HepG2 (cell line): ENCODE measurements at regions not wholly inside any gene's neighbourhood (a gene's known extent, or its start where the extent isn't known, plus 50 kb on each side); places are given as distances from the start of the nearest gene placed in this dataset.

Experiments
- ATAC-seq: fragments of 200-7000 bp; cut with Tn5 transposase; 3 replicates; pipeline ENCODE4 v1.9.1; 2020; ENCODE audit warnings: mild to moderate bottlenecking, moderate library complexity
- BruUV-seq: library from RNA; stranded (reverse); fragments of 400-500 nt; replicated peaks from 2 replicates; lab custom pipeline; 2021; lab: Mats Ljungman, UMichigan
- CTCF ChIA-PET: fragments of 300-600 bp; formaldehyde crosslinking; extraction: SDS; loops from one replicate; lab custom pipeline; 2021; ENCODE audit warnings: low total read pairs, inconsistent platforms, low intra/inter-chr PET ratio; lab: Yijun Ruan, JAX
- POLR2A ChIA-PET: fragments of 350-600 bp; sonication (Branson Sonifier 250); formaldehyde crosslinking; loops from one replicate; lab custom pipeline; 2020; ENCODE audit warnings: antibody characterized with exemption, inconsistent platforms; lab: Yijun Ruan, JAX
- DNase-seq: peaks from one replicate; pipeline ENCODE4 v3.0.0-alpha.2; 2015; ENCODE audit warnings: low spot score
- FAIRE-seq: peaks from 3 replicates; lab custom pipeline; 2011; peaks lifted over from hg19 to GRCh38; lab: Jason Lieb, UNC
- H2AFZ ChIP-seq: one replicate; pipeline ENCODE4 v1.6.1; 2011; ENCODE audit warnings: low read length, inconsistent platforms
- H3K27ac ChIP-seq: fragments of 300-600 bp; 3 replicates; pipeline ENCODE4 v1.8.0; 2011; ENCODE audit warnings: mixed run types, mild to moderate bottlenecking, mixed read lengths, low read length, inconsistent platforms; ENCODE audit not compliant: insufficient read depth; ENCODE audit errors: extremely low read length
- H3K27me3 ChIP-seq, 2 experiments: fragments of 200-600 bp in 1 of 2; 2 replicates in 1 of 2; 3 replicates in 1 of 2; pipeline versions ENCODE4 v1.6.0 to v1.8.0; 2011; ENCODE audit warnings: low read length in 2 of 2, mild to moderate bottlenecking in 2 of 2, moderate library complexity in 2 of 2, inconsistent platforms in 1 of 2; ENCODE audit not compliant: insufficient read depth in 2 of 2, control insufficient read depth in 1 of 2
- H3K36me3 ChIP-seq, 2 experiments: fragments of 200-600 bp in 1 of 2; replicated peaks in 1 of 2; 2 replicates in 1 of 2; 3 replicates in 1 of 2; pipeline versions ENCODE4 v1.5.1 to v1.8.0; 2011; ENCODE audit warnings: low read length in 2 of 2, inconsistent platforms in 1 of 2; ENCODE audit not compliant: insufficient read depth in 2 of 2, control insufficient read depth in 1 of 2
- H3K4me1 ChIP-seq: 2 replicates; pipeline ENCODE4 v1.5.1; 2012; ENCODE audit warnings: low read length, inconsistent platforms; ENCODE audit not compliant: insufficient read depth
- H3K4me2 ChIP-seq: 2 replicates; pipeline ENCODE4 v1.6.0; 2011; ENCODE audit warnings: low read depth, low read length, inconsistent platforms
- H3K4me3 ChIP-seq, 3 experiments: fragments of 200-600 bp in 1 of 3; sonication (generic), shearing (Covaris generic) in 1 of 3; replicated peaks in 1 of 3; 2 replicates each; pipeline ENCODE4 v1.5.1; 2011 to 2016; ENCODE audit warnings: low read length in 3 of 3, inconsistent platforms in 2 of 3, low read depth in 2 of 3, mild to moderate bottlenecking in 2 of 3, control low read depth in 1 of 3, mixed read lengths in 1 of 3; ENCODE audit not compliant: insufficient read depth in 1 of 3
- H3K79me2 ChIP-seq: one replicate; pipeline ENCODE4 v1.6.1; 2011; ENCODE audit warnings: low read length, inconsistent platforms; ENCODE audit not compliant: insufficient read depth
- H3K9ac ChIP-seq: 2 replicates; pipeline ENCODE4 v1.6.0; 2011; ENCODE audit warnings: mild to moderate bottlenecking, low read depth, low read length, inconsistent platforms; ENCODE audit not compliant: insufficient read depth
- H3K9me3 ChIP-seq: 2 replicates; pipeline ENCODE4 v1.5.1; 2012; ENCODE audit warnings: mild to moderate bottlenecking, low read length
- H4K20me1 ChIP-seq: 2 replicates; pipeline ENCODE4 v1.6.0; 2011; ENCODE audit warnings: inconsistent platforms, mild to moderate bottlenecking, low read length, moderate library complexity; ENCODE audit not compliant: insufficient read depth
- GABPB1 ChIP-seq: IDR thresholded peaks from 2 replicates; pipeline ENCODE4 v1.6.1; 2016; ENCODE audit warnings: mild to moderate bottlenecking, missing genetic modification reagents, moderate library complexity, missing compliant biosample characterization
- HDAC1 ChIP-seq: sonication (generic); formaldehyde crosslinking; IDR thresholded peaks from 2 replicates; pipeline ENCODE4 v1.5.1; 2020; ENCODE audit warnings: mild to moderate bottlenecking, missing genetic modification reagents
- HNRNPK ChIP-seq: fragments of 200-400 bp; formaldehyde crosslinking; IDR thresholded peaks from 2 replicates; pipeline ENCODE4 v1.6.1; 2018; ENCODE audit warnings: low read length, low read depth, moderate library complexity, mild to moderate bottlenecking; ENCODE audit not compliant: poor library complexity, severe bottlenecking
- SNAI1 ChIP-seq: sonication (generic); formaldehyde crosslinking; IDR thresholded peaks from 2 replicates; pipeline ENCODE4 v1.5.0; 2020; ENCODE audit warnings: mild to moderate bottlenecking, missing genetic modification reagents, borderline replicate concordance
- SRSF1 ChIP-seq: fragments of 200-400 bp; formaldehyde crosslinking; optimal IDR thresholded peaks from 2 replicates; pipeline ENCODE3; 2017; ENCODE audit warnings: mild to moderate bottlenecking, low read depth, low read length, moderate library complexity
- ZBTB1 ChIP-seq: sonication (generic); formaldehyde crosslinking; IDR thresholded peaks from 2 replicates; pipeline ENCODE4 v1.4.0; 2020; ENCODE audit warnings: missing genetic modification reagents, borderline replicate concordance
- ZNF12 ChIP-seq: sonication (generic); formaldehyde crosslinking; IDR thresholded peaks from 2 replicates; pipeline ENCODE4 v1.5.0; 2020; ENCODE audit warnings: missing genetic modification reagents
- ZNF326 ChIP-seq: sonication (generic); formaldehyde crosslinking; IDR thresholded peaks from 2 replicates; pipeline ENCODE4 v1.4.0; 2020; ENCODE audit warnings: missing genetic modification reagents, borderline replicate concordance
- ZNF430 ChIP-seq: sonication (generic); formaldehyde crosslinking; IDR thresholded peaks from 2 replicates; pipeline ENCODE4 v1.9.0; 2021; ENCODE audit warnings: mild to moderate bottlenecking, missing genetic modification reagents
- WGBS: methylation state at CpG from one replicate; pipeline ENCODE4 v1.1.6; 2017; ENCODE audit warnings: low lambda C conversion rate; 5-methylcytosine and 5-hydroxymethylcytosine counted together
- in situ Hi-C: cut with HindIII; loops from 2 replicates; pipeline ENCODE4 v1.10.0; 2017; ENCODE audit warnings: low pct_unique_long_range_greater_than_20kb; ENCODE audit not compliant: extremely low pct_ligation_motif_present
- intact Hi-C: fragments of 100-400 bp; cut with micrococcal nuclease; formaldehyde crosslinking; loops from one replicate; pipeline ENCODE4 v1.10.0; 2022; ENCODE audit not compliant: unreplicated experiment
- TF ChIP-seq, protein P1 (sequence below): fragments of 450-650 bp; IDR thresholded peaks from 2 replicates; pipeline ENCODE4 v1.6.1; 2017
- TF ChIP-seq, protein P2 (sequence below): IDR thresholded peaks from 2 replicates; pipeline ENCODE4 v1.6.1; 2016; ENCODE audit warnings: low read depth, control low read depth
- TF ChIP-seq, protein P3 (sequence below): sonication (generic); formaldehyde crosslinking; IDR thresholded peaks from 2 replicates; pipeline ENCODE4 v1.8.0; 2023; ENCODE audit warnings: mild to moderate bottlenecking, missing genetic modification reagents

DNA sequence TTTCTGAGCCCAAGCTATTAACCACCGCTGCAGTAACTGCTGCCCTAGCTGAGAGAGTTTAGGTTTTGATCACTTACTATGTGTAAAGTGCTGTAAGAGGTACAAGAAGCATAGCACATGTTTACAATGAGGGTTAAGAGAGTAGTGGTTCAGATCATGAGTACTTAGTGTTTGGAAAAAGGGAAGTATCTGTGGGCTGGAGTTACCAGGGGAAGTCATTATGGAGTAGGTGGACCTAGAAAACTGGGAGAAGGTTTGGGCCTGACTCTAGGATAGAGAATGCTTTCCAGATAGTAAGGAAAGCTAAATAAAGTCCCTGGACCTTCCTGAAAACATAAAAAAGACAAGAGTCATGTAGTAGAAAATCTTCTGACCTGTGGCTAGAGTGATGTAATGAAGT lies 149.6 kb upstream of the PLXNA2 start:
- TF ChIP-seq, protein P1, sequence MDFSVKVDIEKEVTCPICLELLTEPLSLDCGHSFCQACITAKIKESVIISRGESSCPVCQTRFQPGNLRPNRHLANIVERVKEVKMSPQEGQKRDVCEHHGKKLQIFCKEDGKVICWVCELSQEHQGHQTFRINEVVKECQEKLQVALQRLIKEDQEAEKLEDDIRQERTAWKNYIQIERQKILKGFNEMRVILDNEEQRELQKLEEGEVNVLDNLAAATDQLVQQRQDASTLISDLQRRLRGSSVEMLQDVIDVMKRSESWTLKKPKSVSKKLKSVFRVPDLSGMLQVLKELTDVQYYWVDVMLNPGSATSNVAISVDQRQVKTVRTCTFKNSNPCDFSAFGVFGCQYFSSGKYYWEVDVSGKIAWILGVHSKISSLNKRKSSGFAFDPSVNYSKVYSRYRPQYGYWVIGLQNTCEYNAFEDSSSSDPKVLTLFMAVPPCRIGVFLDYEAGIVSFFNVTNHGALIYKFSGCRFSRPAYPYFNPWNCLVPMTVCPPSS = no peak
- TF ChIP-seq ZNF326 (no peak), ZBTB1 (CRISPR knock-in tag) (no peak), SNAI1 (no peak), HNRNPK (no peak), ZNF430 (no peak), GABPB1 (no peak), ZNF12 (CRISPR knock-in tag) (no peak), HDAC1 (no peak), SRSF1 (no peak)
- TF ChIP-seq, protein P2, sequence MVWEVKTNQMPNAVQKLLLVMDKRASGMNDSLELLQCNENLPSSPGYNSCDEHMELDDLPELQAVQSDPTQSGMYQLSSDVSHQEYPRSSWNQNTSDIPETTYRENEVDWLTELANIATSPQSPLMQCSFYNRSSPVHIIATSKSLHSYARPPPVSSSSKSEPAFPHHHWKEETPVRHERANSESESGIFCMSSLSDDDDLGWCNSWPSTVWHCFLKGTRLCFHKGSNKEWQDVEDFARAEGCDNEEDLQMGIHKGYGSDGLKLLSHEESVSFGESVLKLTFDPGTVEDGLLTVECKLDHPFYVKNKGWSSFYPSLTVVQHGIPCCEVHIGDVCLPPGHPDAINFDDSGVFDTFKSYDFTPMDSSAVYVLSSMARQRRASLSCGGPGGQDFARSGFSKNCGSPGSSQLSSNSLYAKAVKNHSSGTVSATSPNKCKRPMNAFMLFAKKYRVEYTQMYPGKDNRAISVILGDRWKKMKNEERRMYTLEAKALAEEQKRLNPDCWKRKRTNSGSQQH (CRISPR knock-in tag) = no peak
- TF ChIP-seq, protein P3, sequence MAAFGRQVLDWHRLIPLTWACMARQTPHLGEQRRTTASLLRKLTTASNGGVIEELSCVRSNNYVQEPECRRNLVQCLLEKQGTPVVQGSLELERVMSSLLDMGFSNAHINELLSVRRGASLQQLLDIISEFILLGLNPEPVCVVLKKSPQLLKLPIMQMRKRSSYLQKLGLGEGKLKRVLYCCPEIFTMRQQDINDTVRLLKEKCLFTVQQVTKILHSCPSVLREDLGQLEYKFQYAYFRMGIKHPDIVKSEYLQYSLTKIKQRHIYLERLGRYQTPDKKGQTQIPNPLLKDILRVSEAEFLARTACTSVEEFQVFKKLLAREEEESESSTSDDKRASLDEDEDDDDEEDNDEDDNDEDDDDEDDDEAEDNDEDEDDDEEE (CRISPR knock-in tag) = no peak
- ChIA-PET POLR2A (no interaction called here), CTCF (no interaction called here)
- Histone ChIP-seq H3K4me3 (no peak overlapping the region), H4K20me1 (no peaks in the 10 kb centered on the region), H3K4me1 (no peaks in the 10 kb centered on the region), H3K36me3 (no peaks in the 10 kb centered on the region), H3K9me3 (no peaks in the 10 kb centered on the region), H3K9ac (no peak overlapping the region), H2AFZ (no peak overlapping the region), H3K79me2 (no peaks in the 10 kb centered on the region), H3K27ac (no peak overlapping the region), H3K27me3 (no peaks in the 10 kb centered on the region), H3K4me2 (no peak overlapping the region)
- no peak for FAIRE-seq
- no TSS peak for BruUV-seq
- no peak for ATAC-seq
- in situ Hi-C loops = no loop called here
- 0% methylated on average over 1 of the region's 1 CpG for WGBS
- intact Hi-C loops = no loop called here
- no peak for DNase-seq
